ENCODE measurements at regions not wholly inside any gene's neighbourhood (a gene's known extent, or its start where the extent isn't known, plus 50 kb on each side); places are given as distances from the start of the nearest gene placed in this dataset.

GRCh38 chr18:25810736-25811135 is 279.7 kb downstream of the SS18 start:
- DNase-seq (ENCODE audit: low spot score): no peak

GRCh38 chr18:25805939-25806338 is 284.5 kb downstream of the SS18 start:
- DNase-seq (ENCODE audit: low spot score): no peak

- DNase-seq (ENCODE audit: low spot score): peak; percentile 90
Measured at GRCh38 chr18:25805323-25805722, 285.1 kb downstream of the SS18 start.

GRCh38 chr18:25799231-25799630 is 291.2 kb downstream of the SS18 start:
- DNase-seq (ENCODE audit: low spot score): no peak

- DNase-seq (ENCODE audit: low spot score): no peak
Measured at GRCh38 chr18:25798046-25798445, 292.4 kb downstream of the SS18 start.

- DNase-seq (ENCODE audit: low spot score): peak; percentile 27
Measured at GRCh38 chr18:25795213-25795612, 295.2 kb downstream of the SS18 start.

GRCh38 chr18:25787276-25787675 is 303.1 kb downstream of the SS18 start:
- no peak for DNase-seq (ENCODE audit: low spot score)

- DNase-seq (ENCODE audit: low spot score): peak; percentile 66
Measured at GRCh38 chr18:25786758-25787157, 303.7 kb downstream of the SS18 start.

- DNase-seq (ENCODE audit: low spot score): no peak
Measured at GRCh38 chr18:25780105-25780504, 310.3 kb downstream of the SS18 start.

- DNase-seq (ENCODE audit: low spot score): no peak
Measured at GRCh38 chr18:25771796-25772195, 318.6 kb downstream of the SS18 start.

- DNase-seq (ENCODE audit: low spot score): no peak
Measured at GRCh38 chr18:25764777-25765176, 325.6 kb downstream of the SS18 start.

- DNase-seq (ENCODE audit: low spot score): no peak
Measured at GRCh38 chr18:25759111-25759510, 331.3 kb downstream of the SS18 start.

GRCh38 chr18:25743646-25744151 is 346.7 kb downstream of the SS18 start:
- DNase-seq (ENCODE audit: low spot score): no peak

GRCh38 chr18:25739376-25739775 is 351.0 kb downstream of the SS18 start:
- no peak for DNase-seq (ENCODE audit: low spot score)

GRCh38 chr18:25737710-25738311 is 352.6 kb downstream of the SS18 start:
- peak; percentile 89 for DNase-seq (ENCODE audit: low spot score)

GRCh38 chr18:25736516-25736915 is 353.9 kb downstream of the SS18 start:
- no peak for DNase-seq (ENCODE audit: low spot score)

- DNase-seq (ENCODE audit: low spot score): no peak
Measured at GRCh38 chr18:25735459-25735858, 355.0 kb downstream of the SS18 start.

- DNase-seq (ENCODE audit: low spot score): no peak
Measured at GRCh38 chr18:25734336-25734735, 356.1 kb downstream of the SS18 start.

- DNase-seq (ENCODE audit: low spot score): no peak
Measured at GRCh38 chr18:25732862-25733261, 357.6 kb downstream of the SS18 start.

GRCh38 chr18:25729072-25729471 is 361.3 kb downstream of the SS18 start:
- no peak for DNase-seq (ENCODE audit: low spot score)

- no peak for DNase-seq (ENCODE audit: low spot score)
Measured at GRCh38 chr18:25727281-25727985, 363.0 kb downstream of the SS18 start.

- peak; percentile 17 for DNase-seq (ENCODE audit: low spot score)
Measured at GRCh38 chr18:25726298-25726697, 364.1 kb downstream of the SS18 start.

GRCh38 chr18:25725501-25725900 is 364.9 kb downstream of the SS18 start:
- DNase-seq (ENCODE audit: low spot score): no peak

GRCh38 chr18:25724997-25725396 is 365.4 kb downstream of the SS18 start:
- DNase-seq (ENCODE audit: low spot score): no peak

All from AG20443 (cell line).